ENCODE measurements at regions not wholly inside any gene's neighbourhood (a gene's known extent, or its start where the extent isn't known, plus 50 kb on each side); places are given as distances from the start of the nearest gene placed in this dataset.
"Not testable (repeated sequence)": the region's sequence is repeated elsewhere in the genome, so short reads cannot be mapped to it uniquely, and the experiment has no call there.

GRCh38 chr9:6123416-6123815 lies 92.2 kb upstream of the IL33 start:
- H3K27ac ChIP-seq (ENCODE audit: low read depth): no peak overlapping the region
- no peaks in the 10 kb centered on the region for H3K4me1 ChIP-seq (ENCODE audit: insufficient read depth)
- no peak overlapping the region for H3K4me3 ChIP-seq (ENCODE audit: low read depth, low read length)
- WGBS: 60% methylated on average over 3 of the region's 3 CpGs
- no peaks in the 10 kb centered on the region for H3K36me3 ChIP-seq (ENCODE audit: insufficient read depth)
- no peak for DNase-seq (ENCODE audit: extremely low spot score)

GRCh38 chr9:6121707-6122106 lies 93.9 kb upstream of the IL33 start:
- H3K4me1 ChIP-seq (ENCODE audit: insufficient read depth): no peaks in the 10 kb centered on the region
- no peaks in the 10 kb centered on the region for H3K36me3 ChIP-seq (ENCODE audit: insufficient read depth)
- no peak overlapping the region for H3K4me3 ChIP-seq (ENCODE audit: low read depth, low read length)
- DNase-seq (ENCODE audit: extremely low spot score): no peak
- 53% methylated on average over 1 of the region's 1 CpG for WGBS
- no peak overlapping the region for H3K27ac ChIP-seq (ENCODE audit: low read depth)

GRCh38 chr9:6114424-6114823 lies 99.0 kb upstream of the RANBP6 start:
- Histone ChIP-seq H3K36me3 (ENCODE audit: insufficient read depth) (no peaks in the 10 kb centered on the region), H3K4me3 (ENCODE audit: low read depth, low read length) (no peak overlapping the region), H3K27ac (ENCODE audit: low read depth) (no peak overlapping the region), H3K4me1 (ENCODE audit: insufficient read depth) (no peaks in the 10 kb centered on the region)
- DNase-seq (ENCODE audit: extremely low spot score): no peak
- WGBS: 94% methylated on average over 6 of the region's 6 CpGs

DNA sequence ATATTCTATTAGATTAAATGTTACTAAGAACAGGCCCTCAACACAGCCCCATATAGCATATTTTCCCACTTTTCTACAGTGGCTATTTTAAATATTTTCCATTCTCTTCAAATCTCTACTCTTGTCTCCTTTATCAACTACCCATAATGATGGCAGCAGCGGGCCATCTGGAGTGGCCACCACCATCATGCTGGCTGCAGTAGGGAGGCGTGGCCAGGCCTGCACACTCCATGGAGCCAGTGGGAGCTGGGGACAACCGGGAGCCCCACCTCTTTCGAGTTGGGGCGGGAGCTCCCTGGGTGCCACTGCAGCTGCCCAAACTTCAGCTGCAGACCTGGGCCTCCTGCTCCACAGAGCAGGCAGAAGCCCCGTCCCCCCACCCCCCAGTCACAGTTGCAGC lies 98.4 kb upstream of the RANBP6 start:
- H3K36me3 ChIP-seq (ENCODE audit: insufficient read depth): no peaks in the 10 kb centered on the region
- H3K4me1 ChIP-seq (ENCODE audit: insufficient read depth): no peaks in the 10 kb centered on the region
- DNase-seq (ENCODE audit: extremely low spot score): no peak
- 75% methylated on average over 6 of the region's 6 CpGs for whole genome bisulfite sequencing
- no peak overlapping the region for H3K27ac ChIP-seq (ENCODE audit: low read depth)
- H3K4me3 ChIP-seq (ENCODE audit: low read depth, low read length): no peak overlapping the region

DNA sequence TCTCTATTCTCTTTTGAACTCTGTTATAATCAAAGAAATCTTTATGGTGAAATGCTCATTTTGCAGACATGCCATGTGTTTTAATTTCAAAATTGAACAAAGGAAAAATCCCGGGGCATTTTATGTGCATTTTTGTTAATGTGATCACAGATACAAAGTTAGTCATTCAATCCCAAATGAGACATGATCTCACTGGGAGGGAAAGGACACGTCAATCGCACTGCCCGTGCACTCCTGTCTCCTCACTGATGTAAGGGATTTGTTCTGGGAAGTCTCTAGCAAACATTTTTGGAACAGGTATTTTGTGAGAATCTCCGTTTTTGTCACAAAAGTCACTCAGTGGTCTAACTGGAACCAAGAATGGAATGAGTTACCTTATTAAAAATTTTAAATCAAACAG lies 97.9 kb upstream of the RANBP6 start:
- Histone ChIP-seq H3K4me3 (ENCODE audit: low read depth, low read length) (no peak overlapping the region), H3K27ac (ENCODE audit: low read depth) (no peak overlapping the region), H3K4me1 (ENCODE audit: insufficient read depth) (no peaks in the 10 kb centered on the region), H3K36me3 (ENCODE audit: insufficient read depth) (no peaks in the 10 kb centered on the region)
- WGBS: 76% methylated on average over 5 of the region's 5 CpGs
- DNase-seq (ENCODE audit: extremely low spot score): no peak

GRCh38 chr9:6109986-6110385 lies 94.6 kb upstream of the RANBP6 start:
- H3K4me1 ChIP-seq (ENCODE audit: insufficient read depth): no peaks in the 10 kb centered on the region
- no peak overlapping the region for H3K27ac ChIP-seq (ENCODE audit: low read depth)
- no peak overlapping the region for H3K4me3 ChIP-seq (ENCODE audit: low read depth, low read length)
- no peaks in the 10 kb centered on the region for H3K36me3 ChIP-seq (ENCODE audit: insufficient read depth)
- DNase-seq (ENCODE audit: extremely low spot score): no peak
- 56% methylated on average over 2 of the region's 2 CpGs for WGBS

DNA sequence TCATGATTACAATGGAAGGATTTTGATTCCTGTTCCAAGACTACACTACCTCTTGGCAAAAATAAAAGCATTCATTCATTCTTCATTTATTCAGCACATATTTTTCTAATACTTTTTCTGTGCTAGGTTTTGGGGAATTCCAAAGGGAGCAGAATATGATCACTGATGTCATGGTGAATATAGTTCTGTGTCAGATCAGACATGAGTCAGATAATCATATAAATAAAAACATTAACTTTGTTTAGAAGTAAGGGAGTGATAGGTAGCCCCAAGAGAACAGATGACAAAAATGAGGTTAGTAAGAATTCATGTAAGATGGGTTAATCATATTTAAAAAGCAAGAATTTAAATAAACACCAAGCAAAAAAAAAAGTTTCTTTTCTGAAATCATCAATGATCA lies 94.1 kb upstream of the RANBP6 start:
- H3K27ac ChIP-seq (ENCODE audit: low read depth): no peak overlapping the region
- no peak overlapping the region for H3K4me3 ChIP-seq (ENCODE audit: low read depth, low read length)

DNA sequence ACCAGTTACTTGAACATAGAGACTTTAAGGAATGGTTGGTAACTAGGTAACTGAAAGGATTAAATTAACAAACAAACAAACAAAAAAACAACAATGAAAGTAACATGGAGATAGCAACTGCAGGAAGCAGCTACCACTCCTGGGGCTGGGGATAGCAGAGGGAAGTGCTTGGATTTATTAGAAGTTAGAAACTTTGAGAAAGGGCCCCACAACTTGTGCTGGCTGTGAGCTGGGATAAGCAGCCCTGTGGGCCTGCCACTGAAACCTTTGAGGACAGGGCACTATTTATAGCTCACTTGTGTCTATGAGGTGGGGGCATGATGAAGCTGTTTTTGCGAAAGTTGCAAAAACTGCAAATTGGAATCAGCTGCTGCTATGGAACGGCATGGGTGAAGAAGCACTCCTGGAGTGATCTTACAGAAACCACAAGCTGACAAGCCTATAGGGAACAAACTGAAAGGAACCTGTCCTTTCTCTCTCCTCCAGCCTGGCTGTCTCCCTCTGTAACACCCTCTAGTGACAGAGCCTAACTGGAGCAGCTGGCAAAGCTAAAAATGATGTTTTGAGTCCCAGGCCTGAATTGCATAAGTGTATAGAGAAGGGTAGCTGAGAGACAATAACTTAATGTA lies 91.4 kb upstream of the RANBP6 start:
- Histone ChIP-seq H3K27ac (ENCODE audit: low read depth) (no peak overlapping the region), H3K4me1 (ENCODE audit: insufficient read depth) (no peaks in the 10 kb centered on the region), H3K4me3 (ENCODE audit: low read depth, low read length) (no peak overlapping the region), H3K36me3 (ENCODE audit: insufficient read depth) (no peaks in the 10 kb centered on the region)
- no peak for DNase-seq (ENCODE audit: extremely low spot score)
- 22% methylated on average over 2 of the region's 2 CpGs for WGBS

More for the DNA sequence above, 94.1 kb upstream of the RANBP6 start:
- DNase-seq (ENCODE audit: extremely low spot score): no peak
- no peaks in the 10 kb centered on the region for H3K36me3 ChIP-seq (ENCODE audit: insufficient read depth)
- H3K4me1 ChIP-seq (ENCODE audit: insufficient read depth): no peaks in the 10 kb centered on the region

DNA sequence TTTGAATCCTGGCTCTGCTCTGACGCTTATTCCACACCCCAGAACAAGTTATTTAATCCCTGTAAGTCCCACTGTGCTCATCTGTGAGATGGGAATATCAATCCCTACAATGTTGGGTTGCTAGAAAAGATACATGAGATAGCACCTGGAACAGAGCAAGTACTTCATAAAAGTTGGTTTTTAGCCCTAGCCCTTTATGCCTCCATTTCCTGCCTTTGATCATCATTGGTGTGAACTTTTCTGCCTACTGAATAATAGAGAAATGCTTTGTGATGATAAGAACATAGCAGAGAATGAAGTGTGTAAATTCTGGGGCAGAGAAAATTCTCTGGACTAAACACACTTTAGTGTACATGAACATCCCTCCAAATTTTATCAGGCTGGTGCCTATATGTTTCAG lies 90.3 kb upstream of the RANBP6 start:
- no peaks in the 10 kb centered on the region for H3K4me1 ChIP-seq (ENCODE audit: insufficient read depth)
- H3K4me3 ChIP-seq (ENCODE audit: low read depth, low read length): no peak overlapping the region
- 87% methylated on average over 1 of the region's 1 CpG for WGBS
- H3K36me3 ChIP-seq (ENCODE audit: insufficient read depth): no peaks in the 10 kb centered on the region
- DNase-seq (ENCODE audit: extremely low spot score): no peak
- no peak overlapping the region for H3K27ac ChIP-seq (ENCODE audit: low read depth)

- WGBS: 77% methylated on average over 3 of the region's 3 CpGs
- not testable (repeated sequence) for H3K27ac ChIP-seq (ENCODE audit: low read depth); DNase-seq (ENCODE audit: extremely low spot score); H3K4me3 ChIP-seq (ENCODE audit: low read depth, low read length); H3K36me3 ChIP-seq (ENCODE audit: insufficient read depth); H3K4me1 ChIP-seq (ENCODE audit: insufficient read depth)
Observed at GRCh38 chr9:6104406-6104805, 89.0 kb upstream of the RANBP6 start.

DNA sequence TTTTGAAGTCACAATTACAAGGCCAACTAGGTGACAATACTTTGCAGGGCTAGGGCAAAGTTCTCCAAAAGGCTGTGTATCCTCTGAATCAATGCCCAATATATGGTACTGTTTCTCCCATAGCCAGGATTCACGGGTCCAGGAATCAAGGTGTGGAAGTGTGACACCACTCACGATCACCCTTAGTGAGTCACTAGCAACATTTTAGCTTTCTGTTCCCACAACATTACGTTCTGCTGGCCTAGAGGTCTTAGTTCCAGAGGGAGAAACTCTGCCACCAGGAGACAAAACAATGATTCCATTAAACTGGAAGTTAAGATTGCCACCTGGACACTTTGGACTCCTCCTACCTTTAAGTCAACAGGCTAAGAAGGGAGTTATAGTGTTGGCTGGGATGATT lies 88.5 kb upstream of the RANBP6 start:
- not testable (repeated sequence) for DNase-seq (ENCODE audit: extremely low spot score); H3K27ac ChIP-seq (ENCODE audit: low read depth); H3K4me3 ChIP-seq (ENCODE audit: low read depth, low read length); H3K4me1 ChIP-seq (ENCODE audit: insufficient read depth); H3K36me3 ChIP-seq (ENCODE audit: insufficient read depth)
- 87% methylated on average over 3 of the region's 3 CpGs for WGBS

DNA sequence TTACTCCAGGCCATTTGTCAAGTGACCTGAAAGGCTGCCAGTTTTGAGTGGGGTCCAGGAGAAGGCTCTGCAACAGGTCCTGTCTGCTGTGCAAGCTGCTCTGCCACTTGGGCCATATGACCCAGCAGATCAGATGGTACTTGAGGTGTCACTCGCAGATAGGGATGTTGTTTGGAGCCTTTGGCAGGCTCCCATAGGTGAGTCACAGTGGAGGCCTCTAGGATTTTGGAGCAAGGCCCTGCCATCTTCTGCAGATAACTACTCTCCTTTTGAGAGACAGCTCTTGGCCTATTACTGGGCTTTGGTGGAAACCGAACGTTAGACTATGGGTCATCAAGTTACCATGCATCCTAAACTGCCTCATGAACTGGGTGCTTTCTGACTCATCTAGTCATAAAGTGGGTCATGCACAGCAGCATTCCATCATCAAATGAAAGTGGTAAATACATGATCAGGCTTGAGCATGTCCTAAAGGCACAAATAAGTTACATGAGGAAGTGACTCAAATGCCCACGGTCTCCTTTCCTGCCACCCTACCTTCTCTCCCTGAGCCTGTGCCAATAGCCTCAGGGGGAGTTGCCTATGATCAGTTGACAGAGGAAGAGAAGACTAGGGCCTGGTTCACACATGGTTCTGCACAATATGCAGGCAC lies 87.0 kb upstream of the RANBP6 start:
- H3K4me1 ChIP-seq (ENCODE audit: insufficient read depth); H3K4me3 ChIP-seq (ENCODE audit: low read depth, low read length); H3K36me3 ChIP-seq (ENCODE audit: insufficient read depth); H3K27ac ChIP-seq (ENCODE audit: low read depth); DNase-seq (ENCODE audit: extremely low spot score): not testable (repeated sequence)
- 83% methylated on average over 4 of the region's 4 CpGs for WGBS

DNA sequence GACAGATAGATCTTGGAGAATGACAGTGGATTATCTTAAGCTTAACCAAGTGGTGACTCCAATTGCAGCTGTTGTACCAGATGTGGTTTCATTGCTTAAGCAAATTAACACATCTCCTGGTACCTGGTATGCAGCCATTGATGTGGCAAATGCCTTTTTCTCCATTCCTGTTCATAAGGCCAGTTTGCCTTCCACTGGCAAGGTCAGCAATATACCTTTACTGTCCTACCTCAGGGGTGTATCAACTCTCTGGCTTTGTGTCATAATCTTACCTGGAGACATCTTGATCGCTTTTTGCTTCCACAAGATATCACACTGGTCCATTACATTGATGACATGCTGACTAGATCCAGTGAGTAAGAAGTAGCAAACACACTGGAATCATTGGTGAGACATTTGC lies 86.3 kb upstream of the RANBP6 start:
- 93% methylated on average over 1 of the region's 1 CpG for WGBS
- H3K36me3 ChIP-seq (ENCODE audit: insufficient read depth); H3K27ac ChIP-seq (ENCODE audit: low read depth); H3K4me3 ChIP-seq (ENCODE audit: low read depth, low read length); H3K4me1 ChIP-seq (ENCODE audit: insufficient read depth); DNase-seq (ENCODE audit: extremely low spot score): not testable (repeated sequence)

- H3K4me3 ChIP-seq (ENCODE audit: low read depth, low read length); H3K27ac ChIP-seq (ENCODE audit: low read depth); DNase-seq (ENCODE audit: extremely low spot score); H3K36me3 ChIP-seq (ENCODE audit: insufficient read depth); H3K4me1 ChIP-seq (ENCODE audit: insufficient read depth): not testable (repeated sequence)
Observed at GRCh38 chr9:6099346-6099745, 83.9 kb upstream of the RANBP6 start.

- Histone ChIP-seq H3K27ac (ENCODE audit: low read depth) (no peak overlapping the region), H3K4me1 (ENCODE audit: insufficient read depth) (no peaks in the 10 kb centered on the region), H3K36me3 (ENCODE audit: insufficient read depth) (no peaks in the 10 kb centered on the region), H3K4me3 (ENCODE audit: low read depth, low read length) (no peak overlapping the region)
- DNase-seq (ENCODE audit: extremely low spot score): no peak
- WGBS: 65% methylated on average over 1 of the region's 1 CpG
Observed at GRCh38 chr9:6098431-6098830, 83.0 kb upstream of the RANBP6 start.

Measured in urinary bladder (tissue), 3 donors.